ENCODE measurements at regions not wholly inside any gene's neighbourhood (a gene's known extent, or its start where the extent isn't known, plus 50 kb on each side); places are given as distances from the start of the nearest gene placed in this dataset.
"Not testable (repeated sequence)": the region's sequence is repeated elsewhere in the genome, so short reads cannot be mapped to it uniquely, and the experiment has no call there.

DNA sequence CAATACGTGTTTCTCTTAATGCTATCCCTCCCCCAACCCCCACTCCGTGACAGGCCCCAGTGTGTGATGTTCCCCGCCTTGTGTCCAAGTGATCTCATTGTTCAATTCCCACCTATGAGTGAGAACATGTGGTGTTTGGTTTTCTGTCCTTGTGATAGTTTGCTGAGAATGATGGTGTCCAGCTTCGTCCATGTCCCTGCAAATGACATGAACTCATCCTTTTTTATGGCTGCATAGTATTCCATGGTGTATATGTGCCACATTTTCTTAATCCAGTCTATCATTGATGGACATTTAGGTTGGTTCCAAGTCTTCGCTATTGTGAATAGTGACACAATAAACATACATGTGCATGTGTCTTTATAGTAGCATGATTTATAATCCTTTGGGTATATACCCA is 52.5 kb downstream of the KIAA0408 start:
- not testable (repeated sequence) for DNase-seq

DNA sequence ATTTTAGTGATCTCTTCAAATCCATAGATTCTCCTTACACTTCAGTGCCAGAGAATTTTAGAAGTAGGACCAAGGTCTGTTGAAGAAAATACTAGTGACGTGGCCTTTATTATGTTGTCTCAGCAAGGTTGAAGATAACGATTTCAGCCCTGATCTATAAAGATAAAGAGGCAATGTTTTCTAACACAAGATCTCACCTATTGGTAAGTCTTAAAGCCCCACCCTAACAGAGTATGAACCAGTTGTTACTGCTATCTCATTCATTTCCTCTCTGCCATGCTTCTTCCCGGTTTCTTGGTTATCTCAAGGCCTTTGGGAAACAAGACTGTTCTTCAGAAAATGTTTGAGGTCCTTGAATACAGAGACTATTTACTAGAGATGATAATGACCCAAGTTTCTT is 53.1 kb downstream of the KIAA0408 start:
- TF ChIP-seq GATA1 (IDR thresholded peaks at IDR 0.05; ENCODE audit: low read depth, low read length): no peak
- TF ChIP-seq POLR2A (IDR thresholded peaks at IDR 0.05; ENCODE audit: low read length): no peak
- no peak for DNase-seq

DNA sequence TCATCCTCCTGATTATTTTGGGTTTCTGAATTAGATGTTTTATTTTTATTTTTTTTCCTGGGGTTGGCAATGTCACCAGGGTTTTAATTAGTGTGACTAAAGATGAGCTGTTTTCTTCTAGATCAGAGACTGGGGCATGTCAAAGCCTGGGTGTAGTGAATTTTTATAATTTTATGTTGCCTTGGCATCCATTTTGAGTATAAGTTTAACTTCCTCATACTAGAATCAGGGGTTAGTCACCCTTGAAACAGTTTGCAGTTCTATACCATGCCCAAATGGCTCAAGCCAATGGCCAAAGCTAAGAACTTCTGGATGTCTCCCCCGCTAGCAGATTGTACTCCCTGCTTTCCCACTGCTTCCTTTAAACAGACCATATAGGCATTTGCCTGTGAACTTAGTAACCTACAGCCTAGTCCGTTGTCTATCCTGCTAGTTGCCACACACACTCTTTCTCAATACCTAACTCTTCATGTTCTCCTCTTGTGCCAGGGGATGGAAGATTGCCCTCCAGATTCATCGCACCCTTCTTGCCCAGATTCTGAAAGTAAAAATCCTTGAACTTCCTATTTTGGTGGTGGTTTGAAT is 54.5 kb downstream of the KIAA0408 start:
- DNase-seq: no peak
- no peak for TF ChIP-seq POLR2A (IDR thresholded peaks at IDR 0.05; ENCODE audit: low read length)
- no peak for TF ChIP-seq GATA1 (IDR thresholded peaks at IDR 0.05; ENCODE audit: low read depth, low read length)

DNA sequence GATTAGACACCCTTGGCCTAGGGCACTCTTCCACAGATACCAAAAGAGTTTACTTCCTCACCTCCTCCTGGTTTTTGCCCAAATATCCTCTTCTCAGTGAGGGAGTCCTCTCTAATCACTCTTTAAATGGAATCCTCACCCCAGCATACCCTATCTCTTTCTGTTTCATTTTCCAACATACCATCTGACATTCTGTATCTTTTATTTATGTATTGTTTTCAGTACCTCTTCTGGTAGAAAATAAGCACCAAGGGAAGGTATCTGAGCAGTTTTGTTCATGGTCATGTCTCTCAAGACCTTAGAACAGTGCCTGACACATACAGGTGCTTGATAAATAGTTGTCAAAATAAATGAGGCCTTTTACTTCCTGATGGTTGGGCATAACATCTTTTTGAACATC is 55.1 kb downstream of the KIAA0408 start:
- no peak for DNase-seq
- TF ChIP-seq GATA1 (IDR thresholded peaks at IDR 0.05; ENCODE audit: low read depth, low read length): no peak
- no peak for TF ChIP-seq POLR2A (IDR thresholded peaks at IDR 0.05; ENCODE audit: low read length)

DNA sequence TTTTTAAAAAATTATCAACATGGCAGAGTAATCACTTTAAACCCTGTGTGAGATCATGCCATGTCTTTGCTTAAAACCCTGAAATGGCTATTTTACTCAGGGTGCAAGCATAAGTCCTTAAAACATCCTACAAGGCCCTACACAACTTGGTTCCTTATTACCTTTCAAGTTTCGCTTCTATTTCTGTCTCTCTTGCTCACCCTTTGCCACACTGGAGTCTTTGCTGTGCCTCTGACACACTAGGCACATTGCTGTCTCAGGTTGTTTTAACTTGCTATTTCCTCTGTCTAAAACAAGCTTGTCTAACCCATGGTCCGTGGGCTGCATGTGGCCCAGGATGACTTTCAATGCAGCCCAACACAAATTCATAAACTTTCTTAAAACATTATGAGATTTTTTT is 55.6 kb downstream of the KIAA0408 start:
- DNase-seq: no peak
- TF ChIP-seq POLR2A (IDR thresholded peaks at IDR 0.05; ENCODE audit: low read length): no peak
- no peak for TF ChIP-seq GATA1 (IDR thresholded peaks at IDR 0.05; ENCODE audit: low read depth, low read length)

DNA sequence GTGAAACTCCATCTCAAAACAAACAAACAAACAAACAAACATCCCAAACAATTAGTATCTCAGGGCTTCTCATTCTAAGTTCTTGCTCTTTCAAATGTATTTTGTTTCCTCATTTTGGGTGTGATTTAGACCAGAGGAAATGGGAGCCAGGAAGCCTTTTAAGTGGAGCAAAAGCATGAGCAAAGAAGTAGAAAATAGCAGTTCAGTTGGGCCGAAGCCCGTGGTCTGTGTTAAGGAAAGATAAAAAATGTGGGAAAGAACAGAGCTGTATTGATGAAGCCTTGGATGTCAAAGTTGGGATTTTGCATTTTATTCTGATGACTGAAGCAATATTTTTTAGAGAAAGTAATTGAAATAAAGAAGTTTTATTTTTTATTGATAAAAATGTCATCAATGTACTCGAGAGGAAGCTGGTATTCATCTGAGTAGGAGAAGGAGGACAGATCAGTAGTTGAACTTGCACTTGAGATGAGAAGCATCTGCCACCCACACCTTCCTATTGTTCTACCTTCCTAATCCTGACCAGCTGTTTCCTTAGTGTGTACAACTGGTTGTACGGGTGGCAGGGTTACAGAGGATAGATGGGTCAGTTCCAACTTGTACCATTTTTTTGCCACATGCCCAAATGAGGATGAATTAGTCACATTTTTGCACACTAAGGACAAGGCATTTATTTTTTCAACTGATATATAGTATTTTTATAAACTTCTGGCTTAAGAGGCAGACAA is 56.1 kb downstream of the KIAA0408 start:
- DNase-seq: no peak
- no peak for TF ChIP-seq GATA1 (IDR thresholded peaks at IDR 0.05; ENCODE audit: low read depth, low read length)
- no peak for TF ChIP-seq POLR2A (IDR thresholded peaks at IDR 0.05; ENCODE audit: low read length)

DNA sequence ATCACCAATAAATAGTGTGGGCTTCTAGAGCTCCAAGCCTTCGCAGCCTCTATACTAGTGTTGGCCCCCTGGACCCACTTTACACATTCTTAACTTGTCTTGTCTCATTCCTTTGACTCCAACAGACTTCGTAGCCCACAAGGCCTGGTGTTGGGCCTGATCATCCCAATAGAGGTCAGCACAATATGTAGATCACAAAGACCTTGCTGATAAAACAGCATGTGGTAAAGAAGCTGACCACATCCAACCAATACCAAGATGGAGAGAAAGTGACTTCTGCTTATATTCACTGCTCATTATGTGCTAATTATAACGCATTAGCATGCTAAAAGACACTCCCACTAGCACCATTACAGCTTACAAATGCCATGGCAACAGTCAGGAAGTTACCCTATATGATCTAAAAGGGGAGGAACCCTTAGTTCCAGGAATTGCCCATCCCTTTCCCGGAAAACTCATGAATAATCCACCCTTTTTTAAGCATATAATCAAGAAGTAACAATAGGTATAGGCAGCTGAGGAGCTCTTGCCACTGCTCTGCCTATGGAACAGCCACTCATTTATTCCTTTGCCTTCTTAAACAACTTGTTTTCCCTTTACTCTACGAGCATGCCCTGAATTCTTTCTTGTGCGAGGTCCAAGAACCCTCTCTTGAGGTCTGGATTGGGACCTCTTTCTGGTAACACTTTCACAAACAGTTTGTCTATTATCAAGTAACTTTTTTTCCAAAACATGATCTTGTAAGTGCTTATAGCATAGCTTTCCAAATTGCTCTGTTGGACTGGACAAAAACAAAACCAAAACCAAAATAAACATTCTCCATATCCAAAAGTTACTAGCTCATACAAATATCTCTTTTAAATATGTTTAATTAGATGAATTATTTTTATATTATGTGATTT is 54.6 kb upstream of the ECHDC1 start:
- TF ChIP-seq POLR2A (IDR thresholded peaks at IDR 0.05; ENCODE audit: low read length) (no peak), GATA1 (IDR thresholded peaks at IDR 0.05; ENCODE audit: low read depth, low read length) (no peak)

DNA sequence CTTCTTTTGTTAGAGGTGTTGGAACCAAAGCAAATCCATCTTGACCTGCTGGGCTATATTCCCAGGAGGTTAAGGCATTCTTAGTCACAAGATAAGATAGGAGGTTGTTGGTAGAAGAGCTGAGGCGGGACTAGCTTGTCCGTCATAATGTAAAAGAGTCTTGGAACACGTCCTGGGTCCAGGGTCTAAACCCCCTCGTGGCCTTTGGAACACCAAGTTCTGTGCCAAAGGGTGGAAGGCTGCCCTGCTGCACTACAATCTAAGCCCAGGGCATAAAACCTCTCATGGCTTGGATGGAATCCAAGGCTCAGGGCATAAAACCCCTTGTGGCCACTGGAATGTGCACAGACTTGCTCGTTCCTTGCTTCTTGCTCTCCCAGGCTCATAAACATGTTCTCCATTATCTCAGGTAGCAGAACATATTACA is 53.8 kb upstream of the ECHDC1 start:
- DNase-seq: not testable (repeated sequence)

More for the DNA sequence above, 54.6 kb upstream of the ECHDC1 start:
- peak; percentile 35 to 37 for DNase-seq

All from erythroblast (primary cell).